HG03469 (cell line): ENCODE measurements at regions not wholly inside any gene's neighbourhood (a gene's known extent, or its start where the extent isn't known, plus 50 kb on each side); places are given as distances from the start of the nearest gene placed in this dataset.

ENCODE experiments used
- ATAC-seq: cut with Tn5 transposase; IDR thresholded peaks from one replicate; pipeline ENCODE4 v1.9.1; 2021; ENCODE audit warnings: mild to moderate bottlenecking, moderate library complexity, moderate number of reproducible peaks; ENCODE audit not compliant: unreplicated experiment

DNA sequence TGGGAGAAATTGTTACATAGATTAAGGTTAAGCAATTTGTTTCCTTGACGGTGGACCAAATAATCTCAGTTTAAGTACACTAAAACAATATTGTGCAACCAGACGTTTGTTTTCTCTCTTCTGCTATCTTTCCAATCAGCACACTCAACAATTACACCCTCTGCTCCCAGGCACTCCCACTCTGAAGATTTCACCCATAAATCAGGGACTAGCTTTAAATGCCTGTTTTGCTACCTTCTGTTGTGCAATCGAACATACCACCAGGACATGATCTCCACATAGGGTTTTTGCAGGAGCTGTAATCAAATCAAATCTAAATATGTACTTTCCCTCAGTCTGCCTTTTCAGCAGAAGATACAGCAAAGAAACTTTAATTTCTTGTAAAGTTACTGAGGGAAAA, 405.8 kb upstream of the TLE4 start:
- no peak for ATAC-seq

DNA sequence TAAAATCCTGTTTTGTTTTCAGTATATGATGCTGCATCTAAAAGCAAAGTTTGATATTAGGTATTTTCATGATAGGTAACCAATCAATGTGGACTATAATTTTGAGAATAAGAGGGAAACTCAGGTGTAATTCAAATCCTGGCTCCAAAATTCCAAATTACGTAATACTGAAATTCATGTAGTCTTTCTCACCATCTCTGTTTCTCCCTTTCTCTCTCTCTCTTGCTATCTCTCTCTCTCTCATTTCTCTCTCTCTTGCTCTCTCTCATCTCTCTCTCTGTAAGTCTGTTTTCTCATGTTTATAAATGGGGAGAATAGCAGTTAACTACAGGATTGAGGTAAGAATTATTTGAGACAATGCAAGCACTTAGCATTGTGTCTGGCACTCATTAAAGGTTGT, 401.1 kb upstream of the TLE4 start:
- ATAC-seq, result no peak

GRCh38 chr9:79173932-79174331, 397.8 kb upstream of the TLE4 start:
- no peak for ATAC-seq

- ATAC-seq, result no peak
Observed at GRCh38 chr9:79176014-79176697, 395.6 kb upstream of the TLE4 start.

- no peak for ATAC-seq
Observed at GRCh38 chr9:79184831-79185230, 386.9 kb upstream of the TLE4 start.

GRCh38 chr9:79185866-79186265, 385.9 kb upstream of the TLE4 start:
- ATAC-seq, result no peak

DNA sequence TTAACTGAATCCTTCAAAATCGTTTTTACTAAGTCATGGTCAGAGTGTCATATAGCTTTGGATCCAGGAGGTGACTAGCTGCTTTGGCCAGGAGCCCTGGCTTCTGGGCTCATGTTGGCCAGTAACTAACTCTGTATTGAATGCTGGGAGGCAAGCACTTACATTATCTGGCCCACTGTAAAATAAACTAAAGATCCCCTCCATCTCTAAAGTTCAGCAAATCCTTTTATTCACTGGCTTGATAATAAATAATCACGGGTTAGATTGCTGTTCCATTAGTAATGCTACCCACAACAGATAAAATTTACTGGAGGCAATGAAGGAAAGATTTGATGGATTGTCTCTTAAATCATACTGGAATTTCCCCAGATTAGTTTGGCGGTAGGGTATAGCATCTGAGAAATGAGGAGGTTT, 382.2 kb upstream of the TLE4 start:
- ATAC-seq, result no peak

DNA sequence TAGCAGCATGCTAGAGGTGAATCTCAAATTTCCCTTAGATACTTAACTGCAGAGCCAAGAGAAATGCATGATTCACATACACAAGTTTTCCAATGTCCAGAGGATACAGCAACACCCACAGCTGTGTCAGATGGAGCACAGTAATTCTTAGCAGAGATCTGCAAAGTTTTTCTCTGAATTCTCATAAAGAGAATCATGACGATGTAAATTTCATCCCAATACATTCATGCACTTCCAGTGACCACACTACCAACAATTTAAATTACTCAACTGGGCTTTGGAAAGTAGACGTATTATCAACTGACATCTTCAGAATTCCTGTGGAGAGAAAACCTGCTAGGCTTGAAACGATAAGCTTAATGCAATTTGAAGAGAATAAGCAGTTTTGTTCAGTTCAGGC, 378.8 kb upstream of the TLE4 start:
- ATAC-seq, result no peak

DNA sequence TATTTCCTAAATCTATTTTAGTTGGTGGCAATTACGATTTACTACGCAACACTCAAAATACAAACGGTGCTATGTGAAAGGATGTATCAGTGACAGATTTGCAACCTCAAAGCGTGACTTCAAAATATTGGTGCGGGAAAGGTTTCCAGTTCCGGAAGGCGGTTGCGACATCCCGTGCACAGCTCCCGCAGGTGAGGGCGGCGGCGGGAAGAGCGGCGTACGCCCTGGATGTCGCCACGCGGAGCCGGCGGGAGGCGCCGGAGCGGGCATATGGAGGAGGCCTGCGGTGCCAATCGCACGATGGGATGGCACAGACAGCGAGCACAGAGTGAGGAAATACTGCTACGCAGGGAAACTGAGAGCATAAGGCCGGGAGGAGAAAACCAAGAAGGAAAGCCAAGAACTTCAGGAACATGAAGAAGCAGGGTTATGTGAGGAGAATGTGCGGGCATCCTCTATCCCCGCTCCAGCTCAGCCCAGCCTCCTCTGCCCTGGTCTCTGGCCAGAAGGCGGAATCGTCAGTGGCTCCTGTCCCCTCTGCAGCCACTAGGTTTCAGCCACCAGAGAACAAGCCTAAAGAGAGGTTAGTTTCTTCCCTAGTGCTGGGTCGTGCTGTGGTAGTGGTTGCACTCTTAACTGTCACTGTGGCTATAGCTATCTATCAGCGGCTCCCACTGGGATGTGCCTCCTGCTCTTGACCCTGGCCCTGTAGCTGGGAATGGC, 378.1 kb upstream of the TLE4 start:
- ATAC-seq, result no peak

- no peak for ATAC-seq
Observed at GRCh38 chr9:79195879-79196278, 375.9 kb upstream of the TLE4 start.

DNA sequence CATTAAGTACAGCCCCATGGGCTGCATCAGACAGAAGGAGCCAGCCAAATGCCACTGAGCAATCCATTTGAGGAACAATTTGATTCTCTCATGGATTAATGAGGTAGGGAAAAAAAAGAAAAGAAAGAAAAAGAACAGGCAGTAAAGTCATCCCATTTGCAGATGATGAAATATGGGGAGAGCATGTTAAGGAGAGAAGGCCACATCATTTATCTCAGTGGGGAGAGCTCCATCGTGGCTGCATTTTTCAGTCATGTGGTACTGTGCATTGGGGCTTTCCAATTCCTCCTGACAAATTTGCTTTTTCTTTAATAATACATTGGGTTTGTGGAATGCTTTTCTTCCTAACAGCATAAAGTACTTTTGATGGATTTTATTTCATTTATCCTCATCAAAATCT, 375.2 kb upstream of the TLE4 start:
- no peak for ATAC-seq

DNA sequence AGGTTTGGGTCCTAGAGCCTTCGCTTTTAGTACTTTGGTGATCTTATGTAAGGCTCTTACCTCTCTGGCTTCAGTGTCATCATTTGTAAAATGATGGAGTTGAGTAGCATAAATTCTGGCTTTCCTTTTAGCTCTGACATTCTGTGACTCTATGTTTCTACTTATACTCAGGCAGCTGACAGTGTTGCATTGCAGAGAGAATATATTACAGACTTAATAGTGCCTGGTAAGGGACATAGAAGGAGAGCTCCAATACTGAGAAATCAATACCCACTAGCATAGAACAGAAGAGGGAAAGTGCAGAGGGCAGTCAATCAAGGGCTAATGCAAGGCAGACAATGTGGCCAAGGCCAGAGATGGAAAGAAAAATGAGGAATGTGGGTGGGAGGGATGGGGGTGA, 371.4 kb upstream of the TLE4 start:
- no peak for ATAC-seq

DNA sequence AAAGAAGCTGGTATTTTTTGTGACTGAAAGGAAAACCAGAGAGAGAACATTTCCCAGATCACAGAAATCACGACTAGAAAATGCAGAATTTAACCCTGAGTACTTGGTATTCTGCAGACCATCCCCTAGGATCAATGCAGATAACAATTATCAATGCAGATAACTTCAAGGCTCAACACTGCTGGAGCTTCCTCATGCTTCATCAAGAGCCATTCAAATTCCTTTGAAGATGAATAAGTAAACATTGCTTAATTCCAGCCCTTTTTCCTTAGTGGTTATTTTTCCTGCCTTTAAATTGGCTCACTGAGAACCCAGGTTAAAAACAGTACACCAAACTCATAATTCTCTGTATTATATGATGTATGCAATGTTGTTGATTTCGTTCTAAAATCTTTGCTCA, 370.1 kb upstream of the TLE4 start:
- ATAC-seq, result no peak

DNA sequence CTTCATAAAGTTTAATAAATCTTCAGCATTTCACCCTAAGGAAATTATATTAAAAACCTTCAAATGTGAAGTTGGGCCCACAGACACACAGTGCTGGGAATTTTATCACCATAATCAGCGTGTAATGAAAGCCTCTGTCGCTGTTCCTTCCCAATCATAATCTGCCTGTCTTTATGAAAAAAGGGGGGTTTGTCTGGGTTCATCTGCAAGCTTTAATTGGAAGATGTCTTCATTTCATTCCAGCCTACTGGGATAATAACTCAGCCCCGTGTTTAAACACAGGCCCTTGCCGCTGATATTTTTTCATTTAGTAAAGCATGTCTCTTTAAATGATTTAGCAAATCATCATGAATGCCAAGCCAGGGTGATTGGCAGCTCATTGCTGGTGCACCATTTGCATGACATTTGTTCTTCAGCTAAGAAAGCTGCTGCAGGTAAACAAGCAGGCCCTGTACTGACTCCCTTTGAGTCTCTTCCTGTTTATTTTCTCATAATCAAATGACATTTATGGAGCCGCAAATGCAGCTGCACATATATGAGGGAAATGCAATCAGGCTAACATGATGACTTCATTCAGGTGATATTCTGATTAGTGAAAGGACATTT, 362.9 kb upstream of the TLE4 start:
- no peak for ATAC-seq

DNA sequence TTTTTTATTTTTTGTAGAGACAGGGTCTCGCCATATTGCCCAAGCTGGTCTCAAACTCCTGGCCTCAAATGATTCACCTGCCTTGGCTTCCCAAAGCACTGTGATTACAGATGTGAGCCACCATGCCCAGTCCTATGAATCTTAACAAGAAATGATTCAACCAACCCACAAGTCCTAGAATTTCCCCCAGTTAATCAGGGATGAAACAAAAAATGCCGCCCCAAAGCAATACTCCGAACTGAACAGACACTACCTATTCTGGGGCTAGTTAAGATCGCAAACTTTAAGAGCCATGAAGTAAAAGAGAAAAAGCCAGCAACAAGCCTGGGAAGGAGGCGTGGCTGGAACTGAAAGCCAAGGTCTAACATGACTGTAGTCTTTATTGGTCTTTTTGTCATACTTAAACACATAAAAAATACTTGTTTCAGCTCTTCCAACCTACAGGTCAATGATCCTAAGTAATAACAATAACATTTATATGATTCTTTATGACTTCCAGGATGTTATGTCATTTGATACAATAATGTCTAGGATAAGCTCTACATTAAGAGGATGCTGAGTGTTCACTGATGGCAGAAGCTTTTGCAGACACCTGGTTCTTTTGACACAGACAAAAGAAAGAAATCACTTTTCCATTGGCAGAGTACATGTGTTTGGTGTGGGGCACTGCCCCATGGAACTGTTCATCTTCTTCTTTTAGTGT, 361.1 kb upstream of the TLE4 start:
- no peak for ATAC-seq

- ATAC-seq, result no peak
Observed at GRCh38 chr9:79213417-79214125, 358.2 kb upstream of the TLE4 start.

GRCh38 chr9:79215821-79216220, 355.9 kb upstream of the TLE4 start:
- ATAC-seq, result no peak

GRCh38 chr9:79220251-79220650, 351.5 kb upstream of the TLE4 start:
- no peak for ATAC-seq

GRCh38 chr9:79220666-79221065, 351.1 kb upstream of the TLE4 start:
- no peak for ATAC-seq

DNA sequence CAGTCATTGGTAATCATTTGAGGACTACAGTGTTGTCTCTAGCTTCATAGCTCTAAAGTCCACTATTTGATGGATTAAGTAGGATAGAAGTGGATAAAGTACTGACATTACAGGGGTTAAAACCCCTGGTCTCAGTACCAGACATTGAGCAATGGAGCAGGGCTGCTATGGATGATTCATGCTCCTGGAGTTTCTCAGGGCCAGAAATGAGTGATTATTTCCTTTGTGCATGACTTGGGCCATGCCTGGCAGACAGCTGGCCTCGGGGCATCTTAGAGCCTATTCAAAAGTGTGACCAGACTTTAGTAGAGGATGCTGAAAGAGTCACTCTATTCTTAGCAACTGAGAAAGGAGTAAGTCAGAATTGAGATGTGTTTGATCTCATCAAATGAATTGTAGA, 350.7 kb upstream of the TLE4 start:
- ATAC-seq, result no peak

- no peak for ATAC-seq
Observed at GRCh38 chr9:79222483-79222882, 349.3 kb upstream of the TLE4 start.
